ENCODE measurements at regions not wholly inside any gene's neighbourhood (a gene's known extent, or its start where the extent isn't known, plus 50 kb on each side); places are given as distances from the start of the nearest gene placed in this dataset.
A peak's percentile ranks its signal among the peaks of the same experiment; 100 is the strongest.

- no peak overlapping the region for H3K27ac ChIP-seq
- TF ChIP-seq ZFX (IDR thresholded peaks at IDR 0.05; ENCODE audit: borderline replicate concordance) (no peak), CTCF (IDR thresholded peaks at IDR 0.05) (no peak)
Measured at GRCh38 chr15:81485806-81486205, 111.8 kb upstream of the TMC3 start.

GRCh38 chr15:81484086-81484955 lies 110.3 kb upstream of the TMC3 start:
- no peak for TF ChIP-seq CTCF (IDR thresholded peaks at IDR 0.05)
- TF ChIP-seq ZFX (IDR thresholded peaks at IDR 0.05; ENCODE audit: borderline replicate concordance) = no peak

GRCh38 chr15:81483496-81483895 lies 109.5 kb upstream of the TMC3 start:
- TF ChIP-seq CTCF (IDR thresholded peaks at IDR 0.05) (no peak), ZFX (IDR thresholded peaks at IDR 0.05; ENCODE audit: borderline replicate concordance) (no peak)
- no peak overlapping the region for H3K27ac ChIP-seq

More at GRCh38 chr15:81484086-81484955, 110.3 kb upstream of the TMC3 start:
- no peak overlapping the region for H3K27ac ChIP-seq

- no peak overlapping the region for H3K27ac ChIP-seq
- TF ChIP-seq ZFX (IDR thresholded peaks at IDR 0.05; ENCODE audit: borderline replicate concordance) (no peak), CTCF (IDR thresholded peaks at IDR 0.05) (no peak)
Measured at GRCh38 chr15:81481346-81481745, 107.3 kb upstream of the TMC3 start.

- no peak overlapping the region for H3K27ac ChIP-seq
- TF ChIP-seq ZFX (IDR thresholded peaks at IDR 0.05; ENCODE audit: borderline replicate concordance) (no peak), CTCF (IDR thresholded peaks at IDR 0.05) (peak; percentile 82)
Measured at GRCh38 chr15:81480645-81481053, 106.6 kb upstream of the TMC3 start.

- H3K27ac ChIP-seq = no peak overlapping the region
- TF ChIP-seq CTCF (IDR thresholded peaks at IDR 0.05) (no peak), ZFX (IDR thresholded peaks at IDR 0.05; ENCODE audit: borderline replicate concordance) (no peak)
Measured at GRCh38 chr15:81478354-81478753, 104.3 kb upstream of the TMC3 start.

- no peak overlapping the region for H3K27ac ChIP-seq
- TF ChIP-seq CTCF (IDR thresholded peaks at IDR 0.05) = no peak
- TF ChIP-seq ZFX (IDR thresholded peaks at IDR 0.05; ENCODE audit: borderline replicate concordance) = no peak
Measured at GRCh38 chr15:81475926-81476325, 101.9 kb upstream of the TMC3 start.
